ENCODE measurements at regions not wholly inside any gene's neighbourhood (a gene's known extent, or its start where the extent isn't known, plus 50 kb on each side); places are given as distances from the start of the nearest gene placed in this dataset.

GRCh38 chr18:28922936-28923335 is 746.0 kb upstream of the CDH2 start:
- H4K8ac ChIP-seq (ENCODE audit: extremely low read depth, insufficient read depth, low read length), result no peak overlapping the region
- no peaks in the 10 kb centered on the region for H4K20me1 ChIP-seq (replicated peaks in 1 of 2; ENCODE audit: control insufficient read depth in 1 of 2, insufficient read depth in 2 of 2, low read length in 2 of 2)
- no peak for FAIRE-seq
- no peaks in the 10 kb centered on the region for H3K79me2 ChIP-seq (ENCODE audit: control insufficient read depth in 1 of 2, insufficient read depth in 2 of 2, low read length in 2 of 2)
- no peak overlapping the region for H2BK120ac ChIP-seq (replicated peaks; ENCODE audit: low read depth, low read length)
- no peak overlapping the region for H2BK20ac ChIP-seq (ENCODE audit: low read length)
- no peaks in the 10 kb centered on the region for H3K27me3 ChIP-seq (replicated peaks in 1 of 4; ENCODE audit: control insufficient read depth in 3 of 4, extremely low read depth in 1 of 4, insufficient read depth in 3 of 4, low read length in 3 of 4)
- 89% methylated on average over 2 of the region's 2 CpGs; no CpG with 5 or more reads in 1 of the 2 experiments for WGBS, 2 experiments (ENCODE audit: extremely low coverage in 1 of 2, insufficient coverage in 1 of 2, insufficient read length in 1 of 2, insufficient replicate concordance in 2 of 2, low coverage in 1 of 2, low lambda C conversion rate in 2 of 2, missing lambda C conversion rate in 1 of 2)
- no peak overlapping the region for H3K56ac ChIP-seq (replicated peaks; ENCODE audit: insufficient read length, low read depth, low read length)
- H3K4me1 ChIP-seq (replicated peaks in 1 of 4; ENCODE audit: control insufficient read depth in 3 of 4, insufficient read depth in 4 of 4, low read length in 3 of 4), result no peaks in the 10 kb centered on the region
- no peak overlapping the region for H3K18ac ChIP-seq (ENCODE audit: extremely low read depth, low read length)
- no peak overlapping the region for H2BK15ac ChIP-seq (ENCODE audit: low read length)
- no peak for DNase-seq (ENCODE audit: low read depth in 1 of 2, low spot score in 2 of 2)
- no peaks in the 10 kb centered on the region for H3K9me3 ChIP-seq (ENCODE audit: insufficient read depth in 2 of 2, low read depth in 1 of 2, low read length in 1 of 2)
- no peak overlapping the region for H2BK12ac ChIP-seq (ENCODE audit: low read depth, low read length)
- H2AFZ ChIP-seq (ENCODE audit: low read length), result no peak overlapping the region
- TF ChIP-seq EZH2 (IDR thresholded peaks at IDR 0.05; ENCODE audit: low read depth, low read length, severe bottlenecking), result no peak
- no peak for TF ChIP-seq SIX5 (IDR thresholded peaks at IDR 0.05; ENCODE audit: low read depth, low read length)
- TF ChIP-seq RAD21 (IDR thresholded peaks at IDR 0.05 in 1 of 2, conservative IDR thresholded peaks at IDR 0.05 in 1 of 2; ENCODE audit: low read depth in 2 of 2, low read length in 2 of 2), result no peak
- TF ChIP-seq CREB1 (IDR thresholded peaks at IDR 0.05), result no peak
- no peak for TF ChIP-seq MAX (IDR thresholded peaks at IDR 0.05)
- no peak for TF ChIP-seq USF2 (IDR thresholded peaks at IDR 0.05; ENCODE audit: low read length)
- no peak for TF ChIP-seq POLR2AphosphoS5 (IDR thresholded peaks at IDR 0.05; ENCODE audit: low read depth, low read length)
- no peak for TF ChIP-seq GABPA (IDR thresholded peaks at IDR 0.05; ENCODE audit: borderline replicate concordance, insufficient read depth, low read length)
- TF ChIP-seq SP1 (IDR thresholded peaks at IDR 0.05; ENCODE audit: low read depth, low read length), result no peak
- TF ChIP-seq FOSL1 (IDR thresholded peaks at IDR 0.05; ENCODE audit: insufficient read depth, low read depth, low read length), result no peak
- no peak for TF ChIP-seq YY1 (IDR thresholded peaks at IDR 0.05; ENCODE audit: low read depth, low read length)
- TF ChIP-seq POLR2A (IDR thresholded peaks at IDR 0.05; ENCODE audit: control extremely low read depth in 1 of 2, low read depth in 2 of 2, low read length in 2 of 2), result no peak
- TF ChIP-seq KDM4A (IDR thresholded peaks at IDR 0.05; ENCODE audit: low read depth, low read length, severe bottlenecking), result no peak
- H3K23me2 ChIP-seq (ENCODE audit: low read depth, low read length), result no peaks in the 10 kb centered on the region
- H2BK5ac ChIP-seq (ENCODE audit: low read depth, low read length), result no peak overlapping the region
- POLR2A ChIA-PET (ENCODE audit: partially characterized antibody), result no interaction called here
- no peak overlapping the region for H3K14ac ChIP-seq (ENCODE audit: insufficient read length)
- no peak overlapping the region for H2AK5ac ChIP-seq (ENCODE audit: low read depth, low read length)
- no peak overlapping the region for H4K91ac ChIP-seq (replicated peaks; ENCODE audit: insufficient read length, low read length)
- no peak overlapping the region for H4K5ac ChIP-seq (ENCODE audit: insufficient read length, low read depth, low read length)
- H3K4me2 ChIP-seq (ENCODE audit: insufficient read depth in 1 of 2, low read depth in 2 of 2, low read length in 2 of 2), result no peak overlapping the region
- no peaks in the 10 kb centered on the region for H3K36me3 ChIP-seq (ENCODE audit: control insufficient read depth in 2 of 4, insufficient read depth in 4 of 4, low read length in 3 of 4)
- H3K23ac ChIP-seq (ENCODE audit: insufficient read length), result no peak overlapping the region
- CTCF ChIA-PET (ENCODE audit: partially characterized antibody), result interaction anchor here (1.1 kb wide), 1 partner anchor 39 kb away, joined by 3 read pairs; no protein-coding TSS in a partner anchor
- H3K4me3 ChIP-seq (ENCODE audit: extremely low read depth in 1 of 4, insufficient read depth in 2 of 4, low read depth in 3 of 4, low read length in 4 of 4), result no peak overlapping the region
- H3K4ac ChIP-seq (replicated peaks; ENCODE audit: insufficient read length, low read depth, low read length), result no peak overlapping the region
- no peak overlapping the region for H3K27ac ChIP-seq (ENCODE audit: low read depth, low read length)
- H3K79me1 ChIP-seq (ENCODE audit: low read depth, low read length), result no peaks in the 10 kb centered on the region
- H3K9ac ChIP-seq (replicated peaks in 1 of 4; ENCODE audit: extremely low read depth in 1 of 4, low read depth in 3 of 4, low read length in 3 of 4), result no peak overlapping the region
